Ishikawa (cell line): ENCODE measurements at regions not wholly inside any gene's neighbourhood (a gene's known extent, or its start where the extent isn't known, plus 50 kb on each side); places are given as distances from the start of the nearest gene placed in this dataset.

Source experiments
- CEBPB ChIP-seq: IDR thresholded peaks from 2 replicates; pipeline ENCODE4 v1.6.1; 2012
- CREB1 ChIP-seq: IDR thresholded peaks from 2 replicates; pipeline ENCODE4 v1.6.1; 2012; ENCODE audit warnings: low read depth
- EGR1 ChIP-seq: IDR thresholded peaks from 2 replicates; pipeline ENCODE4 v1.6.1; 2012
- EP300 ChIP-seq: IDR thresholded peaks from 2 replicates; pipeline ENCODE4 v1.6.1; 2012; ENCODE audit warnings: borderline replicate concordance
- FOXM1 ChIP-seq: IDR thresholded peaks from 2 replicates; pipeline ENCODE4 v1.6.1; 2012; ENCODE audit warnings: low read depth, borderline replicate concordance
- MAX ChIP-seq: IDR thresholded peaks from 2 replicates; pipeline ENCODE4 v1.6.1; 2012
- NFIC ChIP-seq: IDR thresholded peaks from 2 replicates; pipeline ENCODE4 v1.6.1; 2012
- RAD21 ChIP-seq: IDR thresholded peaks from 2 replicates; pipeline ENCODE4 v1.6.1; 2012; ENCODE audit warnings: low read depth
- REST ChIP-seq: IDR thresholded peaks from 2 replicates; pipeline ENCODE4 v1.6.1; 2012; ENCODE audit warnings: low read depth, mild to moderate bottlenecking
- TAF1 ChIP-seq: IDR thresholded peaks from 2 replicates; pipeline ENCODE4 v1.6.1; 2012; ENCODE audit warnings: low read depth, mild to moderate bottlenecking
- TCF12 ChIP-seq: IDR thresholded peaks from 2 replicates; pipeline ENCODE4 v1.6.1; 2012; ENCODE audit warnings: low read depth
- TEAD4 ChIP-seq: IDR thresholded peaks from 2 replicates; pipeline ENCODE4 v1.6.1; 2012
- USF1 ChIP-seq: IDR thresholded peaks from 2 replicates; pipeline ENCODE4 v1.6.1; 2012
- YY1 ChIP-seq: IDR thresholded peaks from 2 replicates; pipeline ENCODE4 v1.6.1; 2012; ENCODE audit warnings: low read depth
- ZBTB7A ChIP-seq: IDR thresholded peaks from 2 replicates; pipeline ENCODE4 v1.6.1; 2012; ENCODE audit warnings: low read depth

GRCh38 chr1:37151789-37152188 is 117.5 kb upstream of the GRIK3 start:
- TF ChIP-seq TCF12 = no peak
- no peak for TF ChIP-seq NFIC
- no peak for TF ChIP-seq MAX
- no peak for TF ChIP-seq USF1
- no peak for TF ChIP-seq ZBTB7A
- TF ChIP-seq CREB1 = no peak
- TF ChIP-seq CEBPB = no peak
- no peak for TF ChIP-seq FOXM1
- TF ChIP-seq TAF1 = no peak
- TF ChIP-seq YY1 = no peak
- no peak for TF ChIP-seq EP300
- TF ChIP-seq EGR1 = no peak
- no peak for TF ChIP-seq REST
- TF ChIP-seq TEAD4 = no peak
- TF ChIP-seq RAD21 = no peak

- no peak for TF ChIP-seq TAF1
- TF ChIP-seq EGR1 = no peak
- TF ChIP-seq ZBTB7A = no peak
- no peak for TF ChIP-seq CEBPB
- TF ChIP-seq CREB1 = no peak
- no peak for TF ChIP-seq TEAD4
- no peak for TF ChIP-seq NFIC
- no peak for TF ChIP-seq MAX
- no peak for TF ChIP-seq TCF12
- no peak for TF ChIP-seq USF1
- TF ChIP-seq RAD21 = no peak
These were observed 118.2 kb upstream of the GRIK3 start for GRCh38 chr1:37152491-37152890.

GRCh38 chr1:37153116-37154100 is 119.1 kb upstream of the GRIK3 start:
- TF ChIP-seq MAX = no peak
- no peak for TF ChIP-seq NFIC
- TF ChIP-seq USF1 = no peak
- TF ChIP-seq EP300 = no peak
- TF ChIP-seq CREB1 = no peak

GRCh38 chr1:37156646-37157045 is 122.3 kb upstream of the GRIK3 start:
- TF ChIP-seq ZBTB7A = no peak
- no peak for TF ChIP-seq FOXM1
- TF ChIP-seq REST = no peak
- no peak for TF ChIP-seq YY1
- no peak for TF ChIP-seq TAF1
- TF ChIP-seq MAX = no peak

GRCh38 chr1:37157634-37158033 is 123.3 kb upstream of the GRIK3 start:
- TF ChIP-seq CEBPB = no peak
